H4 (cell line): ENCODE measurements at regions not wholly inside any gene's neighbourhood (a gene's known extent, or its start where the extent isn't known, plus 50 kb on each side); places are given as distances from the start of the nearest gene placed in this dataset.
A peak's percentile ranks its signal among the peaks of the same experiment; 100 is the strongest.

Experiments used
- DNase-seq: peaks from one replicate; pipeline ENCODE4 v3.0.0-alpha.2; 2015; ENCODE audit warnings: low spot score

GRCh38 chr22:46054091-46055073, 77.4 kb upstream of the WNT7B start:
- peak; percentile 60 for DNase-seq

GRCh38 chr22:46055181-46055875, 78.4 kb upstream of the WNT7B start:
- DNase-seq, result no peak

- DNase-seq, result no peak
Observed at GRCh38 chr22:46055911-46056545, 79.1 kb upstream of the WNT7B start.

- DNase-seq, result no peak
Observed at GRCh38 chr22:46056546-46057245, 79.7 kb upstream of the WNT7B start.

- no peak for DNase-seq
Observed at GRCh38 chr22:46057246-46058090, 80.5 kb upstream of the WNT7B start.

- peak; percentile 88 for DNase-seq
Observed at GRCh38 chr22:46058091-46058420, 81.1 kb upstream of the WNT7B start.

- no peak for DNase-seq
Observed at GRCh38 chr22:46058591-46059519, 81.9 kb upstream of the WNT7B start.

- no peak for DNase-seq
Observed at GRCh38 chr22:46060292-46061123, 83.5 kb upstream of the WNT7B start.

GRCh38 chr22:46061124-46061500, 84.2 kb upstream of the WNT7B start:
- DNase-seq, result no peak

GRCh38 chr22:46061501-46062231, 84.7 kb upstream of the WNT7B start:
- DNase-seq, result no peak

GRCh38 chr22:46062232-46062615, 85.3 kb upstream of the WNT7B start:
- no peak for DNase-seq

- DNase-seq, result no peak
Observed at GRCh38 chr22:46062971-46063631, 86.1 kb upstream of the WNT7B start.

GRCh38 chr22:46063846-46064227, 86.5 kb upstream of the PPARA start:
- no peak for DNase-seq

GRCh38 chr22:46064228-46064965, 85.9 kb upstream of the PPARA start:
- DNase-seq, result peak; percentile 27

- peak; percentile 31 for DNase-seq
Observed at GRCh38 chr22:46064966-46065666, 85.2 kb upstream of the PPARA start.

- DNase-seq, result no peak
Observed at GRCh38 chr22:46065691-46066454, 84.5 kb upstream of the PPARA start.
